Spleen (tissue), 7 donors: ENCODE measurements at regions not wholly inside any gene's neighbourhood (a gene's known extent, or its start where the extent isn't known, plus 50 kb on each side); places are given as distances from the start of the nearest gene placed in this dataset.

Experiments
- POLR2A ChIP-seq, 3 donors: fragments of 450-650 bp; IDR thresholded peaks; one replicate each; pipeline ENCODE4 v1.5.1; 2017; ENCODE audit warnings: antibody characterized with exemption in 3 of 3, mild to moderate bottlenecking in 1 of 3
- TF ChIP-seq, protein P1 (sequence below), 11 experiments: fragments of 200-600 bp in 7 of 11; fragments of 450-650 bp in 4 of 11; sonication (generic) in 4 of 11; IDR thresholded peaks in 8 of 11; conservative IDR thresholded peaks in 3 of 11; 1 replicate in 7 of 11; 2 replicates in 4 of 11; pipeline versions ENCODE4 v1.4.0 to v1.8.0; 2016 to 2021; ENCODE audit warnings: antibody characterized with exemption in 11 of 11, inconsistent platforms in 4 of 11, mild to moderate bottlenecking in 1 of 11
- donor health status: DM: no; HTN: no; CAD: no; lungs with moderate emphysema.
- donor health status: DM: no; HTN: no; CAD: no.
- donor health status: DM: no; HTN: no; CAD: no.

DNA sequence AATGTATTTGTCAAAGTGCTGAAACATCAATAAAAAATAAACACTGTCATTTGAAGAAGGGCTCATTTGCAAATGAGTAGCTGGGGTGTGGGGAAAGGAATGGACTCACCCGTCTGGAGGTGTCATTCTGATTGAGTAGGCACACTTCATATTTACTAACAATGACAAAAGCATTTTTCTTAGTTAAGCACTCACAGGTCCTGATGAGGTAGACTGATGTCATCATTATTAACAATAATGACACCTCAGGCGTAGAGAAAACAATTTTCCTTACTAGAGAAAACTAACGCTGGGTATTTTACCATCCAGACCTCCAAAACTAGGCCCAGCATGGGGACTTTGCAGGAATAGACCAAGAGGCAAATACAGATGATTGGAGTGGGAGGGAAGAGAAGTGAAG, 76.0 kb downstream of the UNC5CL start:
- TF ChIP-seq, protein P1, sequence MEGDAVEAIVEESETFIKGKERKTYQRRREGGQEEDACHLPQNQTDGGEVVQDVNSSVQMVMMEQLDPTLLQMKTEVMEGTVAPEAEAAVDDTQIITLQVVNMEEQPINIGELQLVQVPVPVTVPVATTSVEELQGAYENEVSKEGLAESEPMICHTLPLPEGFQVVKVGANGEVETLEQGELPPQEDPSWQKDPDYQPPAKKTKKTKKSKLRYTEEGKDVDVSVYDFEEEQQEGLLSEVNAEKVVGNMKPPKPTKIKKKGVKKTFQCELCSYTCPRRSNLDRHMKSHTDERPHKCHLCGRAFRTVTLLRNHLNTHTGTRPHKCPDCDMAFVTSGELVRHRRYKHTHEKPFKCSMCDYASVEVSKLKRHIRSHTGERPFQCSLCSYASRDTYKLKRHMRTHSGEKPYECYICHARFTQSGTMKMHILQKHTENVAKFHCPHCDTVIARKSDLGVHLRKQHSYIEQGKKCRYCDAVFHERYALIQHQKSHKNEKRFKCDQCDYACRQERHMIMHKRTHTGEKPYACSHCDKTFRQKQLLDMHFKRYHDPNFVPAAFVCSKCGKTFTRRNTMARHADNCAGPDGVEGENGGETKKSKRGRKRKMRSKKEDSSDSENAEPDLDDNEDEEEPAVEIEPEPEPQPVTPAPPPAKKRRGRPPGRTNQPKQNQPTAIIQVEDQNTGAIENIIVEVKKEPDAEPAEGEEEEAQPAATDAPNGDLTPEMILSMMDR (IDR thresholded peaks at IDR 0.05 in 8 of 11, conservative IDR thresholded peaks at IDR 0.05 in 3 of 11), result no peak
- TF ChIP-seq POLR2A (IDR thresholded peaks at IDR 0.05), result no peak
